H9 (cell line): ENCODE measurements at regions not wholly inside any gene's neighbourhood (a gene's known extent, or its start where the extent isn't known, plus 50 kb on each side); places are given as distances from the start of the nearest gene placed in this dataset.

Experiments
- DNase-seq: peaks from one replicate; pipeline ENCODE4 v3.0.0-alpha.2; 2017
- H2AFZ ChIP-seq: one replicate; pipeline ENCODE4 v1.6.1; 2013; ENCODE audit warnings: mild to moderate bottlenecking, low read length, control low read depth, moderate library complexity
- H2AK5ac ChIP-seq: 2 replicates; pipeline ENCODE4 v1.6.1; 2013; ENCODE audit warnings: low read length, control low read depth, mixed read lengths; ENCODE audit not compliant: insufficient read length
- H2BK120ac ChIP-seq: one replicate; pipeline ENCODE4 v1.6.1; 2013; ENCODE audit warnings: low read depth, mild to moderate bottlenecking, low read length, control low read depth, inconsistent platforms; ENCODE audit not compliant: poor library complexity, severe bottlenecking
- H2BK12ac ChIP-seq: 2 replicates; pipeline ENCODE4 v1.6.1; 2013; ENCODE audit warnings: low read length, control low read depth, mixed read lengths, low read depth; ENCODE audit not compliant: insufficient read length
- H2BK15ac ChIP-seq: 2 replicates; pipeline ENCODE4 v1.6.1; 2013; ENCODE audit warnings: low read depth, low read length, control low read depth
- H2BK20ac ChIP-seq: one replicate; pipeline ENCODE4 v1.6.1; 2013; ENCODE audit warnings: low read depth, mild to moderate bottlenecking, low read length, control low read depth, inconsistent platforms; ENCODE audit not compliant: poor library complexity, severe bottlenecking
- H2BK5ac ChIP-seq: 2 replicates; pipeline ENCODE4 v1.6.1; 2013; ENCODE audit warnings: low read length, control low read depth, mixed read lengths; ENCODE audit not compliant: insufficient read length
- H3K14ac ChIP-seq: 2 replicates; pipeline ENCODE4 v1.6.1; 2013; ENCODE audit warnings: low read length, control low read depth; ENCODE audit not compliant: insufficient read depth
- H3K18ac ChIP-seq: 2 replicates; pipeline ENCODE4 v1.6.1; 2013; ENCODE audit warnings: low read depth, mild to moderate bottlenecking, mixed read lengths, low read length, control low read depth; ENCODE audit not compliant: insufficient read length
- H3K23ac ChIP-seq: 2 replicates; pipeline ENCODE4 v1.6.1; 2013; ENCODE audit warnings: low read length, control low read depth, mixed read lengths, low read depth; ENCODE audit not compliant: insufficient read length
- H3K23me2 ChIP-seq: 2 replicates; pipeline ENCODE4 v1.6.1; 2013; ENCODE audit warnings: low read depth, mild to moderate bottlenecking, mixed read lengths, low read length, control low read depth; ENCODE audit not compliant: insufficient read length, poor library complexity, severe bottlenecking
- H3K27ac ChIP-seq: 2 replicates; pipeline ENCODE4 v1.5.1; 2013; ENCODE audit warnings: low read length, control low read depth, mixed read lengths, low read depth; ENCODE audit not compliant: insufficient read length
- H3K27me3 ChIP-seq: 2 replicates; pipeline ENCODE4 v1.6.1; 2013; ENCODE audit warnings: low read length, control low read depth, inconsistent platforms; ENCODE audit not compliant: insufficient read depth
- H3K4ac ChIP-seq: 2 replicates; pipeline ENCODE4 v1.6.1; 2013; ENCODE audit warnings: low read depth, mild to moderate bottlenecking, control low read depth, inconsistent platforms, low read length, moderate library complexity
- H3K4me1 ChIP-seq: 2 replicates; pipeline ENCODE4 v1.6.1; 2013; ENCODE audit warnings: low read length, control low read depth, inconsistent platforms; ENCODE audit not compliant: insufficient read depth
- H3K4me2 ChIP-seq: 2 replicates; pipeline ENCODE4 v1.6.1; 2013; ENCODE audit warnings: low read length, control low read depth, mixed read lengths; ENCODE audit not compliant: insufficient read length, insufficient read depth
- H3K56ac ChIP-seq: 2 replicates; pipeline ENCODE4 v1.6.1; 2013; ENCODE audit warnings: low read depth, mild to moderate bottlenecking, mixed read lengths, low read length, control low read depth; ENCODE audit not compliant: insufficient read length
- H3K79me1 ChIP-seq: 2 replicates; pipeline ENCODE4 v1.6.1; 2013; ENCODE audit warnings: low read depth, mild to moderate bottlenecking, moderate library complexity, low read length, control low read depth, inconsistent platforms; ENCODE audit not compliant: insufficient read depth, poor library complexity, severe bottlenecking
- H3K79me2 ChIP-seq: 2 replicates; pipeline ENCODE4 v1.6.1; 2013; ENCODE audit warnings: low read length, control low read depth, inconsistent platforms; ENCODE audit not compliant: insufficient read depth
- H3K9ac ChIP-seq: 2 replicates; pipeline ENCODE4 v1.6.1; 2013; ENCODE audit warnings: low read length, control low read depth, mixed read lengths; ENCODE audit not compliant: insufficient read length; ENCODE audit errors: extremely low read depth
- H3K9me3 ChIP-seq: one replicate; pipeline ENCODE4 v1.6.1; 2013; ENCODE audit warnings: low read depth, low read length, inconsistent platforms; ENCODE audit not compliant: control insufficient read depth
- H3T11ph ChIP-seq: one replicate; pipeline ENCODE4 v1.6.1; 2013; ENCODE audit warnings: mild to moderate bottlenecking, low read length, control low read depth, inconsistent platforms
- H4K20me1 ChIP-seq: one replicate; pipeline ENCODE4 v1.6.1; 2013; ENCODE audit not compliant: control insufficient read depth, insufficient read length, insufficient read depth
- H4K5ac ChIP-seq: 2 replicates; pipeline ENCODE4 v1.6.1; 2013; ENCODE audit warnings: low read depth, mild to moderate bottlenecking, mixed read lengths, low read length, control low read depth; ENCODE audit not compliant: insufficient read length
- H4K8ac ChIP-seq: replicated peaks from 2 replicates; pipeline ENCODE4 v1.6.1; 2013; ENCODE audit warnings: low read length, control low read depth, mixed read lengths, low read depth; ENCODE audit not compliant: insufficient read length
- H4K91ac ChIP-seq: 2 replicates; pipeline ENCODE4 v1.6.1; 2013; ENCODE audit warnings: low read depth, mild to moderate bottlenecking, moderate library complexity, mixed read lengths, low read length, control low read depth; ENCODE audit not compliant: insufficient read length
- H3K27ac Mint-ChIP-seq, 3 experiments: 2 replicates in 2 of 3; 3 replicates in 1 of 3; pipeline ENCODE4 v1.8.0; 2020 to 2021; ENCODE audit warnings: mixed read lengths in 3 of 3, mild to moderate bottlenecking in 1 of 3, moderate library complexity in 1 of 3
- H3K27me3 Mint-ChIP-seq: 2 replicates; pipeline ENCODE4 v1.8.0; 2021; ENCODE audit warnings: low read depth, mild to moderate bottlenecking, moderate library complexity, mixed read lengths
- H3K36me3 Mint-ChIP-seq, 3 experiments: 2 replicates in 2 of 3; 3 replicates in 1 of 3; pipeline ENCODE4 v1.8.0; 2020 to 2021; ENCODE audit warnings: low read depth in 3 of 3, mixed read lengths in 3 of 3; ENCODE audit not compliant: insufficient read depth in 1 of 3
- H3K4me1 Mint-ChIP-seq, 2 experiments: 2 replicates each; pipeline ENCODE4 v1.8.0; 2020; ENCODE audit warnings: mixed read lengths in 2 of 2
- H3K4me3 Mint-ChIP-seq, 2 experiments: 2 replicates in 1 of 2; 3 replicates in 1 of 2; pipeline ENCODE4 v1.8.0; 2020 to 2021; ENCODE audit warnings: mild to moderate bottlenecking in 2 of 2, mixed read lengths in 2 of 2, moderate library complexity in 1 of 2
- H3K9me3 Mint-ChIP-seq, 2 experiments: 2 replicates in 1 of 2; 3 replicates in 1 of 2; pipeline ENCODE4 v1.8.0; 2020; ENCODE audit warnings: mild to moderate bottlenecking in 2 of 2, mixed read lengths in 2 of 2, moderate library complexity in 1 of 2
- WGBS: extraction: QIAGEN DNeasy Blood & Tissue Kit; methylation state at CpG from one replicate; pipeline ENCODE4 v1.1.7; 2013; ENCODE audit warnings: missing lambda C conversion rate, low lambda C conversion rate, mixed read lengths; ENCODE audit not compliant: insufficient read length; ENCODE audit errors: extremely low coverage; 5-methylcytosine and 5-hydroxymethylcytosine counted together
- TF ChIP-seq, protein P1 (sequence below): fragments of 200-600 bp; sonication (generic); conservative IDR thresholded peaks from 3 replicates; pipeline ENCODE4 v1.8.0; 2021; ENCODE audit warnings: antibody characterized with exemption, mild to moderate bottlenecking

DNA sequence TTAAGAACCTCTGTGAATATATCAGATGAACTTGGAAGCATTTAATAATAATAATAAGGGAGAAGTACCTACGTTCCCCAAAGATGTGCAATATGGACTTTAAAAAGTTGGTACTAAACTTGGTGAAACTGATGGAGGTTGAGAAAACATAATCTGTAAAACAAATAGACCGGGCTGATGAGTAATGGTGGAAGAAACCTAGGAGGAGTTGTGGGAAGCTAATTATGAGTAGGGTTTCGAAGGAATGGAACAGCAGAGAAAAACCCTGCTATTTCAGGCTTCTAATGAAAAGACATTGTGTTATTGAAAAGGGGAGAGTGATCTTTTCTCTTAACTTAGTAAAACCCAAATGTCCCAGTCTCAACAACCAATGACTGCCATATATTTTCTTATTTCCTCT is 229.3 kb downstream of the PCSK1 start:
- no CpG with 5 or more reads among the region's 3 CpGs for WGBS
- no peak overlapping the region for H3K27ac Mint-ChIP-seq
- no peaks in the 10 kb centered on the region for H3K23me2 ChIP-seq
- H3K4me1 Mint-ChIP-seq: no peaks in the 10 kb centered on the region
- peaks cover 15 to 20% of the 10 kb centered on the region in 2 experiments for H3K9me3 Mint-ChIP-seq
- no peak overlapping the region for H3K4me2 ChIP-seq
- no peak overlapping the region for H4K91ac ChIP-seq
- no peaks in the 10 kb centered on the region for H3K27me3 Mint-ChIP-seq
- no peak for DNase-seq
- no peak overlapping the region for H3K18ac ChIP-seq
- no peaks in the 10 kb centered on the region for H3K4me1 ChIP-seq
- no peak overlapping the region for H2BK20ac ChIP-seq
- H4K8ac ChIP-seq: no peak overlapping the region
- H2BK5ac ChIP-seq: no peak overlapping the region
- H2BK12ac ChIP-seq: no peak overlapping the region
- TF ChIP-seq, protein P1, sequence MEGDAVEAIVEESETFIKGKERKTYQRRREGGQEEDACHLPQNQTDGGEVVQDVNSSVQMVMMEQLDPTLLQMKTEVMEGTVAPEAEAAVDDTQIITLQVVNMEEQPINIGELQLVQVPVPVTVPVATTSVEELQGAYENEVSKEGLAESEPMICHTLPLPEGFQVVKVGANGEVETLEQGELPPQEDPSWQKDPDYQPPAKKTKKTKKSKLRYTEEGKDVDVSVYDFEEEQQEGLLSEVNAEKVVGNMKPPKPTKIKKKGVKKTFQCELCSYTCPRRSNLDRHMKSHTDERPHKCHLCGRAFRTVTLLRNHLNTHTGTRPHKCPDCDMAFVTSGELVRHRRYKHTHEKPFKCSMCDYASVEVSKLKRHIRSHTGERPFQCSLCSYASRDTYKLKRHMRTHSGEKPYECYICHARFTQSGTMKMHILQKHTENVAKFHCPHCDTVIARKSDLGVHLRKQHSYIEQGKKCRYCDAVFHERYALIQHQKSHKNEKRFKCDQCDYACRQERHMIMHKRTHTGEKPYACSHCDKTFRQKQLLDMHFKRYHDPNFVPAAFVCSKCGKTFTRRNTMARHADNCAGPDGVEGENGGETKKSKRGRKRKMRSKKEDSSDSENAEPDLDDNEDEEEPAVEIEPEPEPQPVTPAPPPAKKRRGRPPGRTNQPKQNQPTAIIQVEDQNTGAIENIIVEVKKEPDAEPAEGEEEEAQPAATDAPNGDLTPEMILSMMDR: no peak
- H3K27ac ChIP-seq: no peak overlapping the region
- no peak overlapping the region for H2AK5ac ChIP-seq
- H3K14ac ChIP-seq: no peak overlapping the region
- H3K9me3 ChIP-seq: no peaks in the 10 kb centered on the region
- H2BK120ac ChIP-seq: no peak overlapping the region
- no peak overlapping the region for H3K56ac ChIP-seq
- no peak overlapping the region for H3T11ph ChIP-seq
- no peak overlapping the region for H3K4ac ChIP-seq
- no peaks in the 10 kb centered on the region for H3K79me2 ChIP-seq
- no peak overlapping the region for H3K4me3 Mint-ChIP-seq
- H2AFZ ChIP-seq: no peak overlapping the region
- no peak overlapping the region for H2BK15ac ChIP-seq
- H4K20me1 ChIP-seq: no peaks in the 10 kb centered on the region
- H3K9ac ChIP-seq: no peak overlapping the region
- no peak overlapping the region for H3K23ac ChIP-seq
- no peaks in the 10 kb centered on the region for H3K79me1 ChIP-seq
- no peaks in the 10 kb centered on the region for H3K27me3 ChIP-seq
- no peak overlapping the region for H4K5ac ChIP-seq
- peaks cover 0 to 17% (median 3%) of the 10 kb centered on the region in 3 experiments; a peak in 5 of 7 replicates for H3K36me3 Mint-ChIP-seq
